Fibroblast of mammary gland (primary cell): ENCODE measurements at regions not wholly inside any gene's neighbourhood (a gene's known extent, or its start where the extent isn't known, plus 50 kb on each side); places are given as distances from the start of the nearest gene placed in this dataset.

Source experiments
- DNase-seq: peaks from one replicate; pipeline ENCODE4 v3.0.0-alpha.2; 2010; ENCODE audit warnings: low read depth
- H3K4me3 ChIP-seq: 2 replicates; pipeline ENCODE4 v1.5.1; 2011; ENCODE audit warnings: low read depth, mild to moderate bottlenecking, low read length, moderate library complexity; ENCODE audit not compliant: control insufficient read depth
- CTCF ChIP-seq: conservative IDR thresholded peaks from 2 replicates; pipeline ENCODE4 v1.5.1; 2011; ENCODE audit warnings: low read depth, low read length, inconsistent platforms; ENCODE audit not compliant: control insufficient read depth, insufficient read depth

- no peak for TF ChIP-seq CTCF
- no peak overlapping the region for H3K4me3 ChIP-seq
- no peak for DNase-seq
These were observed 148.7 kb upstream of the ZEB2 start for GRCh38 chr2:144668493-144669110.

GRCh38 chr2:144666032-144666431 lies 146.1 kb upstream of the ZEB2 start:
- peak; percentile 30 for DNase-seq
- no peak for TF ChIP-seq CTCF
- H3K4me3 ChIP-seq: no peak overlapping the region

GRCh38 chr2:144663207-144663606 lies 143.3 kb upstream of the ZEB2 start:
- no peak for DNase-seq
- no peak for TF ChIP-seq CTCF
- no peak overlapping the region for H3K4me3 ChIP-seq

- DNase-seq: peak; percentile 44
- TF ChIP-seq CTCF: no peak
- no peak overlapping the region for H3K4me3 ChIP-seq
These were observed 140.8 kb upstream of the ZEB2 start for GRCh38 chr2:144660518-144661316.

GRCh38 chr2:144659731-144660275 lies 139.9 kb upstream of the ZEB2 start:
- H3K4me3 ChIP-seq: no peak overlapping the region
- peak; percentile 96 for DNase-seq
- no peak for TF ChIP-seq CTCF

GRCh38 chr2:144654523-144654922 lies 134.6 kb upstream of the ZEB2 start:
- no peak overlapping the region for H3K4me3 ChIP-seq
- no peak for TF ChIP-seq CTCF
- no peak for DNase-seq
